ENCODE measurements at regions not wholly inside any gene's neighbourhood (a gene's known extent, or its start where the extent isn't known, plus 50 kb on each side); places are given as distances from the start of the nearest gene placed in this dataset.

DNA sequence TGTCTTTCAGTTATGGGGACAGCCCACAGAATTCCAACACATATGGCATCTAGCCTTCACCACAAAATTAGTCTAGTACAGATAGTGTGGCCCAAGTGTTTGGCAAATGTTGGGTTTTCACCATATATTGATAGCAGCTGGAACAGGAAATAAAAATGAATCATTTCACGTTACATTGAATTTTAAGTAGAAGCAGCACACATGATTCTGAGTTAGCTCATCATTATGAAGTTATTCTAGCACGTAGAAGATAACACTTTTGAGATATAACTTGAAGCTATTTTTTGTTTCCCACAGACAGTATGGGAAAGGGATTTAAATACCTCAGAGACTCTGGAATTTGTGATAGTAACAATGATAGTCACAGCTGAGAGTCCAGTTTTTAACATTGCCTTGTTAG, 118.7 kb downstream of the FAT4 start:
- FAIRE-seq (no peak), DNase-seq (ENCODE audit: insufficient read length, low spot score) (no peak)

GRCh38 chr4:125434136-125434535, 119.4 kb downstream of the FAT4 start:
- FAIRE-seq (no peak), DNase-seq (ENCODE audit: insufficient read length, low spot score) (no peak)

DNA sequence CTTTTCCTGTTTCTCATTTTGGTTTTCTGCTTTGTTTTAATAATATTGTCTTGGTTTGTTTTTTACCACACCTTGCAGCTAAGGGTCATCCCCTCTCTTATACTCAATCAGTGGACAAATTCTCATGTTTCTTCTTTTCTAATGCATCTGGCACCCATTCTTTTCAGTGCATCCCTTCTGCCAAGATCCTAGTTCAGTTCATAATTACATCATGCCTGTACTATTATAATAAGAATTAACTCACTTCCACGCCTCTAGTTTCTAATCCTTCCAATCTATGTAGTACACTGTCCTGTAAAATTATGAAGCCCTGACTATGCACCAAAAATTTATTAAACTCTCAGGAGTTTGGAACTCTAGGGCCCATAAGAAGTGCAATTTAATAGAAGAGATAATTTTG, 126.1 kb downstream of the FAT4 start:
- no peak for FAIRE-seq

DNA sequence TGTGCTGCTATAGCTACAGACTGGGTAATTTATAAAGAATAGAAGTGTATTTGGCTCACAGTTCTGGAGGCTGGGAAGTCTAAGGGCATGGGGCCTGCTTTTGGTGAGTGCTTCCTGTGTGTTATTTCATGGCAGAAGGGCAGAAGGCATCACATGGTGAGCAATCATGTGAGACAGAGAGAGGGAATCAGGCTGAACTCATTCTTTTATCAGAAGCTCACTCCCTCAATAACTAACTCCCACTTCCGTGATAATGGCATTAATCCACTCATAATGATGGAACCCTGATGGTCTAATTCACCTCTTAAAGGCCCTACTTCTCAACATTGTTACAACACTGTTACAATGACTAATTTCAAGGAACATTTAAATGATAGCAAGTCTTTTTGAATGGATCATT, 129.4 kb downstream of the FAT4 start:
- no peak for FAIRE-seq
- no peak for DNase-seq (ENCODE audit: insufficient read length, low spot score)

More for the DNA sequence above, 126.1 kb downstream of the FAT4 start:
- no peak for DNase-seq (ENCODE audit: insufficient read length, low spot score)

DNA sequence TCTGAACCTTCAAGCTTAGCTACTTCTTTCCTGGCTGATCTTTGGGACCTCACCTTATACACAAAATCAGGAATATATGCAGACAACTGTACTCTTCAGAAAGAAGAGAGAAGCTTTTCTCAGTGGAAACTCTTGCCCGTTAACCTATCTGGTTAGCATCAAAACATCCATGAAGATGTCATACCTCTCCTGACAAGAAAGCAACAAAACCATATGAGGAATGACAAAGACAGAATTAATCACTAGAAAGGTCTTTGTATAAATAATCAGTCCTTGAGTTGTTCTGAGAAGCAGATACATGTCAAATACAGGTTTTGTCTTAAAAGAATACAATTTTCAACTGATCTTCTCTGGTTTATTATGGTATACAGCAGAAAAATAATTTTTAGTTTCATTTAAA, 130.8 kb downstream of the FAT4 start:
- no peak for DNase-seq (ENCODE audit: insufficient read length, low spot score)
- no peak for FAIRE-seq

GRCh38 chr4:125447551-125448290, 133.0 kb downstream of the FAT4 start:
- FAIRE-seq (no peak), DNase-seq (ENCODE audit: insufficient read length, low spot score) (no peak)

GRCh38 chr4:125456075-125456474, 141.3 kb downstream of the FAT4 start:
- DNase-seq (ENCODE audit: insufficient read length, low spot score) (no peak), FAIRE-seq (no peak)

DNA sequence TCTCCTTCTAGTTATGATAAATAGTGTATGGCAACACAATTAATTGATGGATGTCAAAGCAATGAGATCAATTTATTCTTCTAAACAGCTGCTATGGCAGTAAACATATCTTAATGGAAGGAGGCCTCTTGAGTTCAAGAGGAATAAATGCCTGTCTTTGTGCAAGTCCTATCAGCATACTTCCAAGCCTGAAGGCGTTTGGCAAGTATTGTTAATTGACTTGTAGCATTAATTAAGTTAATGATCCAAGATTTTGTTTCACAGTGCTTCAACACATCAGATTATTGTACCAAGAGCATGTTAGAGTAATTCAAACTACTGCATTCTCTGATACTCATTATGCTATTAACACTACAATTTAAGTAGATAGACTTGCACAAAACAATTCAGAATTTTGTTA, 144.8 kb downstream of the FAT4 start:
- DNase-seq (ENCODE audit: insufficient read length, low spot score) = no peak
- FAIRE-seq = no peak

DNA sequence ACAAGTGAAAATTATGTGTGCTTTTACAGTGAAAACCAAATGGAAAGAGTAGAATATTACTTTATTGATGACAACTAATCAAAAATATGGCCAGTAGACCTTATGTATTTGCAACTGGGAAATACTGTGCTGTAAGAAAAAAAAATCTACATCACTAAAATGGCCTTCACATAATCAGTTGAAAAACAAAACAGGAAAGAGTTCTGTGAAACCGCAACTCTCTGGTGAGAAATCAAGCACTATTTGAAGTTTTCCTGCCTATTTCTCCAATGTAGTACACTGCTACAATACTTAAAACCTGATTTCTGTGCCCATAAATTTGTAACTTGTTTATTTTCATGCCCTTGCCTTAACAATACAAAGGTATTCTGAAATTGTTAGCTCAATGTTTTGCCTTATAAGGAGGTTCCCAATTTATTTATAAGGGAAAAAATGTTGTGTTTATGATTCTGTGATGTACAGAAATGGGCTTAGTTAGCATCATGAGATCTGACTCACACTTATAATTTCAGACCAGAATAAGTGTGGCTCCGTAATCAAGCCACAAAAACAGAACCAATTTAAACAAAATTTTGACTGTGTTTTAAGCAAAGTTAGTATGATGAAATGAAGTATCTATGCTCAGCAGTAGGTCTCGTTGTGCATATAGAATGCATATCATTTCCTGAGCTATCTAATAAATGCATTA, 147.1 kb downstream of the FAT4 start:
- DNase-seq (ENCODE audit: insufficient read length, low spot score) (no peak), FAIRE-seq (no peak)

- FAIRE-seq (no peak), DNase-seq (ENCODE audit: insufficient read length, low spot score) (no peak)
Measured at GRCh38 chr4:125464146-125464545, 149.4 kb downstream of the FAT4 start.

DNA sequence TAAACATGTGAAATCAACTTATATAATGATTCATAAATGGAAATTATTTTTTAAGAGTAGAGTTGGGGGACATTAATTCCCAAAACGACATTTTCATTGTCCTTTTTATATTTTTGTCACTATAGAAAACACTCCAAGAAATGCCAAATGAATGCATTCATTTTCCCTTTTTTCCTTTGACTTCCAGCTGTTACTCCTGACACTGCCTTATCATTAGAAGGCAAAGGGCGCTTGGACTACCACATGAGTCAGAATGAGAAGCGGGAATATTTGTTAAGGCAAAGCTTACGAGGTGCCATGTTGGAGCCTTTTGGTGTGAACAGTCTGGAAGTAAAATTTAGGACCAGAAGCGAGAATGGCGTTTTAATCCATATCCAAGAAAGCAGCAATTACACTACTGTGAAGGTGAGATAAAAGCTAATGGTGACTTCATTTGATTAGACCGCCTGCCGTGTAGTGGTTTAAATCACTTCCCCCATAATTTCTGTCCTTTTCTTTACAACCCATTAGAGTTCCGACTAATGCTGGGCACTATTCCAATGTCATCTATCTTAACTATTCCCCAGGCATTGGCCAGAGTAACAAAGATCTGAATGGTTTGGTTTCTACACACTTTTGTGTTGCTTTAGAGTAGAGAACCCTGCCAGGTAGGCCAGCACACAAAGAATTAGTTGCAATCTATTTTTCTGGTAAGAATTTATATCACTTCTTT, 166.7 kb downstream of the FAT4 start:
- DNase-seq (ENCODE audit: insufficient read length, low spot score) = no peak
- FAIRE-seq = no peak

GRCh38 chr4:125482822-125483221, 168.1 kb downstream of the FAT4 start:
- no peak for DNase-seq (ENCODE audit: insufficient read length, low spot score)
- no peak for FAIRE-seq

DNA sequence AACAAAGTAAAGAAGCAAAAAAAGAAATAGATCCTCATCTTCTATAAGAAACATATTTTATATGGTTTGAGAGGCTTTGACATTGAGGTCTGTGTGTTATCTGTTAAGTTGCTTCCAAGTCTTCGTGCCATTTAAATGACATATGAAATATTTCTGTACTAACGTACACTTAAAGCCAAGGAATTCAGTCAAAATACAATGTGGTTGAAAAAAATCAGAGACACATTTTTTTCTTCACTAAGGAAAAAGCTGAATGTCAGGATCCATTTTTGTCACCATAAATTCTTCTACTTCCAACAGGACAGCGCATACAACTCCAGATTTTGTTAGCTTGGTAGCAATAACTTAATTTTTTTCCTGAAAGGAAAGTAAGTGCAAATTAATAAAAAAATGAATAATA, 168.5 kb downstream of the FAT4 start:
- DNase-seq (ENCODE audit: insufficient read length, low spot score) (no peak), FAIRE-seq (no peak)

DNA sequence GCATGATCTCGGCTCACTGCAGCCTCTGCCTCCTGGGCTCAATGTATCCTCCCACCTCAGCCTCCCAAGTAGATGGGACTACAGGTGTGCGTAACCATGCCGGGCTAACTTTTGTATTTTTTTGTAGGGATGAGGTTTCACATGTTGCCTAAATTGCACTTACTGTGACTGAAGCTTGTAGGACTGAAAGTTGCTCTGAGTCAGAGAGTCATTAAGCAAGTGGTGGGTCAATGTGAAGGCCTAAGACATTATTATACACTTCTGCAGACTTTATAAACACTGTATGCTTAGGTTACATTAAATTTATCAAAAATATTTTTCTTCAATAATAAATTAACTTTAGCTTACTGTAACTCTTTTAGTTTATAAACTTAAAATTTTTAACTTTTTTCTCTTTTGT, 170.2 kb downstream of the FAT4 start:
- DNase-seq (ENCODE audit: insufficient read length, low spot score) (no peak), FAIRE-seq (no peak)

GRCh38 chr4:125486351-125486750, 171.6 kb downstream of the FAT4 start:
- no peak for FAIRE-seq

GRCh38 chr4:125489952-125490690, 175.4 kb downstream of the FAT4 start:
- DNase-seq (ENCODE audit: insufficient read length, low spot score) (no peak), FAIRE-seq (no peak)

More at GRCh38 chr4:125486351-125486750, 171.6 kb downstream of the FAT4 start:
- no peak for DNase-seq (ENCODE audit: insufficient read length, low spot score)

GRCh38 chr4:125492957-125493356, 178.2 kb downstream of the FAT4 start:
- no peak for FAIRE-seq
- no peak for DNase-seq (ENCODE audit: insufficient read length, low spot score)

DNA sequence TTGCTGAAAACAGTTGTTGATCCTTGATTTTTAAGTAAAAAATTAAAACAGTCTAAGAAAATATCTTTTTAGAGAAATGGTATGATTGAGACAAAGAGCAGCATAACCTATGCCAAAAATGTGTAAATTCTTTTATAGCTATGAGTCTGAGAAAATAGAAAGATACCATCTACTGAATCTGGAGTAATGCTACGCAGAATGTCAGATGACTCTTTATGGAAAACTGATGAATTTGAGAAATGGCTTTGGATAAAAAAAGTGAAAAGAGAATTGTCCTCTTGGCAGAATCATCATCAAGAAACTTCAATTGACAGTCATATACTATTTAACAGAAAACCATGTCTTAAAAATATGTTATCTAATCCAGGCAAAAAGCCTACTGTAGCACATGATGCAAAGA, 183.1 kb downstream of the FAT4 start:
- DNase-seq (ENCODE audit: insufficient read length, low spot score) (no peak), FAIRE-seq (no peak)

DNA sequence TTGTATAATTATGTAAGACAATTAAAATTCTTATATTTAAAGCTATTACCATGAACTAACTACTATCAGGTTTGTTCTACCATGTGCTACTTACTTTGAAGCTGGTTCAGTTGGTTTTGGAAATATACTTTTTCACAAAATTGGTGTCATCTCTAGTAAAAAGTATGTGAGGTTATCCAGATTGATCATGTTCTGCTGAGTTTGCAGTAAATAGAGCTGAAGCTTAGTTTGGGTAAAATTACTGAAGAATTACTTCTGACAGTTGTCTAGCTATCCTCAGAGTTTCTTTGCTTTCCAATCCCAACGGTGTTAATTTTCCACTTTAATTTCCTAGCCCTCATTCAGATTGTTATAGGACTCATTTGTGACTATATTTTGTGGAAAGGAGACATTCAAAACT, 184.2 kb downstream of the FAT4 start:
- FAIRE-seq = no peak
- no peak for DNase-seq (ENCODE audit: insufficient read length, low spot score)

DNA sequence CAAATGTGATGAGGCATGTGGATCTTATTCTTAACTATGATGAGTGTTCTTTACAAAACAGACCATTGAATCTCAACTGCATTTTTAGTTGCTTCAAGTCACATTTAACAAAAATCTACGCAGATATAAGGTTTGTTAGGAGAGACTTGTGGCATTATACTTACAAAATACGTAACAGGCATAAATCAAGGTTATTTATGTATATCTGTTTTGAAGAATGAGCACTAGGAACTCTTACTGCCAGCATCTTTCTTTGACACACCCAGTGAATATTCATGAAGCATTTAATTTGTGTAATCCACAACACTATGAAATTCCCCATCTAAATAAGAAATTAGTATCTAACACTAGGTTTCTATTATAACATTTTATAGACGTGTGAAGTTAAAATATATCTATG, 186.3 kb downstream of the FAT4 start:
- no peak for FAIRE-seq
- no peak for DNase-seq (ENCODE audit: insufficient read length, low spot score)

GRCh38 chr4:125501568-125501967, 186.8 kb downstream of the FAT4 start:
- FAIRE-seq = no peak
- no peak for DNase-seq (ENCODE audit: insufficient read length, low spot score)

Measured in HTR-8/SVneo (cell line).